ENCODE measurements at regions not wholly inside any gene's neighbourhood (a gene's known extent, or its start where the extent isn't known, plus 50 kb on each side); places are given as distances from the start of the nearest gene placed in this dataset.

DNA sequence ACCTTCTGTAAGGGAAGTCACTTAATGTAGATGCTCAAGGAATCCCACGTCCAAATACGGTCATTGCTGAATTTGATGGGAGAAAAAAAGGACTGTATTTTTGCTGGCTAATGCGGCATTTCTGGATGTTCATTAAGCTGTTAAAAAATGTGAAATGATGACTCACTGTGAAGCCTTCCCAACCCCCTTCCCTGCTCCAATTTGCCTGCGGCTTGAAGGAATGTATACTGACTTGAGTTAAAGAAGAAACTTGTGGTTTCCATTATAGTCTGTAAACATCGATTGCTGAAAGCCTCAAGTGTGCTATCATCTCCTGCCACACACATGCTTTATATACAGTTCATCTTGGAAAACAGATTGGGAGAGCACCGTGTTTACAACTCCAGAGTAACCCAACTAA, 249.1 kb upstream of the JAG1 start:
- ChIA-PET POLR2A (ENCODE audit: partially characterized antibody) (no interaction called here), CTCF (ENCODE audit: partially characterized antibody) (interaction anchor here (1.0 kb wide), 1 partner anchor 14 kb away, joined by 3 read pairs; no protein-coding TSS in a partner anchor)
- H4K20me1 ChIP-seq (replicated peaks in 1 of 2; ENCODE audit: control insufficient read depth in 1 of 2, insufficient read depth in 2 of 2, low read length in 2 of 2): no peaks in the 10 kb centered on the region
- H4K8ac ChIP-seq (ENCODE audit: extremely low read depth, insufficient read depth, low read length): no peak overlapping the region
- H4K91ac ChIP-seq (replicated peaks; ENCODE audit: insufficient read length, low read length): no peak overlapping the region
- no peak overlapping the region for H2BK120ac ChIP-seq (replicated peaks; ENCODE audit: low read depth, low read length)
- no peak overlapping the region for H4K5ac ChIP-seq (ENCODE audit: insufficient read length, low read depth, low read length)
- H3K23ac ChIP-seq (ENCODE audit: insufficient read length): no peak overlapping the region
- H3K56ac ChIP-seq (replicated peaks; ENCODE audit: insufficient read length, low read depth, low read length): no peak overlapping the region
- H2BK5ac ChIP-seq (ENCODE audit: low read depth, low read length): no peak overlapping the region
- H3K23me2 ChIP-seq (ENCODE audit: low read depth, low read length): no peaks in the 10 kb centered on the region; the same call in 1 of the 2 replicates
- H3K4me2 ChIP-seq (ENCODE audit: insufficient read depth in 1 of 2, low read depth in 2 of 2, low read length in 2 of 2): no peak overlapping the region
- no peaks in the 10 kb centered on the region for H3K79me2 ChIP-seq (ENCODE audit: control insufficient read depth in 1 of 2, insufficient read depth in 2 of 2, low read length in 2 of 2)
- no peak overlapping the region for H3K27ac ChIP-seq (ENCODE audit: low read depth, low read length)
- no peak overlapping the region for H2BK20ac ChIP-seq (ENCODE audit: low read length)
- H3K4ac ChIP-seq (replicated peaks; ENCODE audit: insufficient read length, low read depth, low read length): no peak overlapping the region
- H3K14ac ChIP-seq (ENCODE audit: insufficient read length): no peak overlapping the region
- no peaks in the 10 kb centered on the region; the same call in 1 of the 2 replicates for H3K79me1 ChIP-seq (ENCODE audit: low read depth, low read length)
- H2BK15ac ChIP-seq (ENCODE audit: low read length): no peak overlapping the region
- H3K9me3 ChIP-seq (ENCODE audit: insufficient read depth in 2 of 2, low read depth in 1 of 2, low read length in 1 of 2): no peaks in the 10 kb centered on the region
- no peak overlapping the region for H3K18ac ChIP-seq (ENCODE audit: extremely low read depth, low read length)
- H3K4me1 ChIP-seq (replicated peaks in 1 of 4; ENCODE audit: control insufficient read depth in 3 of 4, insufficient read depth in 4 of 4, low read length in 3 of 4): no peaks in the 10 kb centered on the region; a peak in 1 of 7 replicates
- H2BK12ac ChIP-seq (ENCODE audit: low read depth, low read length): no peak overlapping the region
- 87% methylated on average over 6 of the region's 6 CpGs; no CpG with 5 or more reads in 1 of the 2 experiments for WGBS, 2 experiments (ENCODE audit: extremely low coverage in 1 of 2, insufficient coverage in 1 of 2, insufficient read length in 1 of 2, insufficient replicate concordance in 2 of 2, low coverage in 1 of 2, low lambda C conversion rate in 2 of 2, missing lambda C conversion rate in 1 of 2)
- H2AFZ ChIP-seq (ENCODE audit: low read length): no peak overlapping the region
- TF ChIP-seq POLR2A (IDR thresholded peaks at IDR 0.05; ENCODE audit: control extremely low read depth in 1 of 2, low read depth in 2 of 2, low read length in 2 of 2): no peak
- no peak for TF ChIP-seq FOSL1 (IDR thresholded peaks at IDR 0.05; ENCODE audit: insufficient read depth, low read depth, low read length)
- no peak for TF ChIP-seq ZNF274 (IDR thresholded peaks at IDR 0.05; ENCODE audit: borderline replicate concordance, extremely low read depth, low read length)
- TF ChIP-seq, protein P1, sequence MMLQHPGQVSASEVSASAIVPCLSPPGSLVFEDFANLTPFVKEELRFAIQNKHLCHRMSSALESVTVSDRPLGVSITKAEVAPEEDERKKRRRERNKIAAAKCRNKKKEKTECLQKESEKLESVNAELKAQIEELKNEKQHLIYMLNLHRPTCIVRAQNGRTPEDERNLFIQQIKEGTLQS (IDR thresholded peaks at IDR 0.05; ENCODE audit: insufficient read depth, low read depth, low read length): no peak
- no peak for TF ChIP-seq SIN3A (conservative IDR thresholded peaks at IDR 0.05 in 1 of 2, IDR thresholded peaks at IDR 0.05 in 1 of 2; ENCODE audit: low read depth in 1 of 2, low read length in 2 of 2)
- TF ChIP-seq, protein P2, sequence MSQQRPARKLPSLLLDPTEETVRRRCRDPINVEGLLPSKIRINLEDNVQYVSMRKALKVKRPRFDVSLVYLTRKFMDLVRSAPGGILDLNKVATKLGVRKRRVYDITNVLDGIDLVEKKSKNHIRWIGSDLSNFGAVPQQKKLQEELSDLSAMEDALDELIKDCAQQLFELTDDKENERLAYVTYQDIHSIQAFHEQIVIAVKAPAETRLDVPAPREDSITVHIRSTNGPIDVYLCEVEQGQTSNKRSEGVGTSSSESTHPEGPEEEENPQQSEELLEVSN (IDR thresholded peaks at IDR 0.05): no peak
- TF ChIP-seq POU5F1 (IDR thresholded peaks at IDR 0.05; ENCODE audit: low read depth, low read length): no peak
- TF ChIP-seq, protein P3, sequence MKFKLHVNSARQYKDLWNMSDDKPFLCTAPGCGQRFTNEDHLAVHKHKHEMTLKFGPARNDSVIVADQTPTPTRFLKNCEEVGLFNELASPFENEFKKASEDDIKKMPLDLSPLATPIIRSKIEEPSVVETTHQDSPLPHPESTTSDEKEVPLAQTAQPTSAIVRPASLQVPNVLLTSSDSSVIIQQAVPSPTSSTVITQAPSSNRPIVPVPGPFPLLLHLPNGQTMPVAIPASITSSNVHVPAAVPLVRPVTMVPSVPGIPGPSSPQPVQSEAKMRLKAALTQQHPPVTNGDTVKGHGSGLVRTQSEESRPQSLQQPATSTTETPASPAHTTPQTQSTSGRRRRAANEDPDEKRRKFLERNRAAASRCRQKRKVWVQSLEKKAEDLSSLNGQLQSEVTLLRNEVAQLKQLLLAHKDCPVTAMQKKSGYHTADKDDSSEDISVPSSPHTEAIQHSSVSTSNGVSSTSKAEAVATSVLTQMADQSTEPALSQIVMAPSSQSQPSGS (IDR thresholded peaks at IDR 0.05; ENCODE audit: low read length): no peak
- no peak overlapping the region for H3K4me3 ChIP-seq (ENCODE audit: extremely low read depth in 1 of 4, insufficient read depth in 2 of 4, low read depth in 3 of 4, low read length in 4 of 4)
- no peak overlapping the region for H2AK5ac ChIP-seq (ENCODE audit: low read depth, low read length)
- no peaks in the 10 kb centered on the region for H3K27me3 ChIP-seq (replicated peaks in 1 of 4; ENCODE audit: control insufficient read depth in 3 of 4, extremely low read depth in 1 of 4, insufficient read depth in 3 of 4, low read length in 3 of 4)
- no peak for DNase-seq (ENCODE audit: low read depth in 1 of 2, low spot score in 2 of 2)
- no peaks in the 10 kb centered on the region for H3K36me3 ChIP-seq (ENCODE audit: control insufficient read depth in 2 of 4, insufficient read depth in 4 of 4, low read length in 3 of 4)
- FAIRE-seq: no peak
- no peak overlapping the region for H3K9ac ChIP-seq (replicated peaks in 1 of 4; ENCODE audit: extremely low read depth in 1 of 4, low read depth in 3 of 4, low read length in 3 of 4)

All from H1 (cell line).